ENCODE measurements at regions not wholly inside any gene's neighbourhood (a gene's known extent, or its start where the extent isn't known, plus 50 kb on each side); places are given as distances from the start of the nearest gene placed in this dataset.

DNA sequence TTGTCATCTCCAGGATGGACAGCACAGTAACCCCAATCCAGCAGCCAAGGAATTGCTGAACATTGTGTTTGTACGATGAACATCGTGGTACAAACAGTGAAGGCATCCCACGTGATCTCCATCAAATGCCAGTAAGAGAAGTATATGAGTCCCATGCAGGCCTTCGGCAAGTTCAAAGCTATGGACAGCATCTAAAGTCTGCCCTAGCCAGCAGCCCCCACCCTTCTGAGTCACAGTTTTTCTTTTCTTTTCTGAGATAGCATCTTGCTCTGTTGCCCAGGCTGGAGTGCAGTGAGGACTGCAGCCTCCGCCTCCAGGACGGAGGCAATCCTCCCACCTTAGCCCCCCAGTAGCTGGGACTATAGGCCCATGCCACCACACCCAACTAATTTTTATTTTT lies 71.0 kb upstream of the SRD5A2 start:
- no peak for TF ChIP-seq GATA2 (IDR thresholded peaks at IDR 0.05; ENCODE audit: low read depth, low read length)
- TF ChIP-seq GATA3 (IDR thresholded peaks at IDR 0.05; ENCODE audit: low read depth, low read length) = no peak
